ENCODE measurements at regions not wholly inside any gene's neighbourhood (a gene's known extent, or its start where the extent isn't known, plus 50 kb on each side); places are given as distances from the start of the nearest gene placed in this dataset.

DNA sequence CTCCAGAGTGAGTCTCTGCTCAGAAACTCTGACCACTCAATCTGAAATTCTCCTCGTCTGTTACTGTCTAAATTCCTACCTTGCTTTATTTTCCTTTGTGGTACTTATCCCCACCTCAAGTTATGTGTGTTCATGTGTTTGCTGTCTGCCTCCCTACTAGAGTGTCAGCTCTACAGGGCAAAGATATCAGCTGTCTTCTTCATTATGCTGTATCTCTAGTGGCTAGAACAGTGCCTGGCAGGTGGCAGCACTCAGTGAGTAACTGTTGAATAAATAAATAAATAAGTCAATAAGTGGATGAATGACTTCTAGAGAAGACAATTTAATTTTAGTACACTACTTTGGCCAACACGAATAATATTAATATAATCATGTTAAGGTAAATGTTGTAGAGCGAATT is 92.3 kb downstream of the BOD1 start:
- TF ChIP-seq SP1 (IDR thresholded peaks at IDR 0.05) (no peak), FOXA1 (IDR thresholded peaks at IDR 0.05) (no peak), SUZ12 (IDR thresholded peaks at IDR 0.05) (no peak), TARDBP (IDR thresholded peaks at IDR 0.05) (no peak), NFRKB (IDR thresholded peaks at IDR 0.05) (no peak), L3MBTL2 (conservative IDR thresholded peaks at IDR 0.05) (no peak), BHLHE40 (IDR thresholded peaks at IDR 0.05; ENCODE audit: borderline replicate concordance) (no peak), HDGF (IDR thresholded peaks at IDR 0.05; ENCODE audit: borderline replicate concordance) (no peak)

All from HEK293T (cell line).